ENCODE measurements at regions not wholly inside any gene's neighbourhood (a gene's known extent, or its start where the extent isn't known, plus 50 kb on each side); places are given as distances from the start of the nearest gene placed in this dataset.
"Not testable (repeated sequence)": the region's sequence is repeated elsewhere in the genome, so short reads cannot be mapped to it uniquely, and the experiment has no call there.

- intact Hi-C loops (cut with micrococcal nuclease); DNase-seq (ENCODE audit: low spot score); H3K9me3 Mint-ChIP-seq; H3K27me3 Mint-ChIP-seq (ENCODE audit: insufficient read depth); H3K27ac Mint-ChIP-seq; H3K36me3 Mint-ChIP-seq (ENCODE audit: low read depth); H3K4me1 Mint-ChIP-seq (ENCODE audit: low read depth); H3K4me3 Mint-ChIP-seq: not testable (repeated sequence)
These were observed 50.4 kb upstream of the TTC34 start for GRCh38 chr1:2851918-2852317.

GRCh38 chr1:2853711-2854110, 52.2 kb upstream of the TTC34 start:
- intact Hi-C loops (cut with micrococcal nuclease) = no loop called here
- H3K27me3 Mint-ChIP-seq (ENCODE audit: insufficient read depth) = no peaks in the 10 kb centered on the region
- H3K27ac Mint-ChIP-seq = no peak overlapping the region
- H3K4me3 Mint-ChIP-seq = no peak overlapping the region
- no peak for DNase-seq (ENCODE audit: low spot score)
- H3K36me3 Mint-ChIP-seq (ENCODE audit: low read depth) = no peaks in the 10 kb centered on the region
- peaks cover 4% of the 10 kb centered on the region for H3K9me3 Mint-ChIP-seq
- H3K4me1 Mint-ChIP-seq (ENCODE audit: low read depth) = no peaks in the 10 kb centered on the region

DNA sequence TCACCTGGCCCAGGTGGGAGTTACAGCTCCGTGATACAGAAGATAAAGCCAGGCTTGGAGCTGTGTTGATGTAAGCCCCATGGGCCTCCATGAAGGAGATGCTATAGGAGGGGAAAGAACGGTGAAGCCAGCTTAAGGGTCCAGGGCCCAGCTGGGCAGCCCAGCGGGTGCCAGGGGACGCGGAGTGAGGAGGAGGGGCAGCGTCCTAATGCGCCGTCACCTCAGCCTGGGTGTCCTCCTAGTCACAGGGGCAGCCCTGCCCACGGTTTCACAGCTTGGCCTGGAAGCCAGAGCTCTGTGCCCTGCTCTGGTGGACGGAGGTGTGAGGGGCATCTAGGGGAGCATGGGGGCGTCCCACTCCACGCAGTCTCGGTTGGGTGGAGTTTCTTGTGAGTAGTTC, 52.7 kb upstream of the TTC34 start:
- no peaks in the 10 kb centered on the region for H3K27me3 Mint-ChIP-seq (ENCODE audit: insufficient read depth)
- no peaks in the 10 kb centered on the region for H3K36me3 Mint-ChIP-seq (ENCODE audit: low read depth)
- DNase-seq (ENCODE audit: low spot score) = no peak
- intact Hi-C loops (cut with micrococcal nuclease) = no loop called here
- no peaks in the 10 kb centered on the region for H3K4me1 Mint-ChIP-seq (ENCODE audit: low read depth)
- H3K9me3 Mint-ChIP-seq = peaks cover 9% of the 10 kb centered on the region
- no peak overlapping the region for H3K4me3 Mint-ChIP-seq
- H3K27ac Mint-ChIP-seq = no peak overlapping the region

DNA sequence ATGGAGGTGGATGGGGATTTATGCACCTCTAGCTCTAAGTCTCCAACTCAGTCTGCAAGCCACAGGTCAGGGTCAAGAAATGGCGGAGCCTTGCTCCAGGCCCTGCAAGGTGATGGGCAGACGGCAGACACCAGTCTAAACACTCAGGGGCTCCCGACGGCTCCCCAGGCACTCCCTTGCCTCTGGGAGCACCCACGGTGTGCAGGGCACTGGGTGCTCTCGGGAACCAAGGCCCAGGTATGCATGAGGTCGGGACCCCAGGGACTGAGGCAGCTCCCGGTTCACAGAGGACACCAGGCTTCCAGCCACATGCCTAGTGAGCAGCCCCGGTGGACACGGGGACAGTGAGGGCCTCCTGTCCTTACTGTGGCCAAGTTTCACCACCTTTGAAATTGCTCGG, 53.1 kb upstream of the TTC34 start:
- H3K9me3 Mint-ChIP-seq = peaks cover 10% of the 10 kb centered on the region
- no peak for DNase-seq (ENCODE audit: low spot score)
- no peaks in the 10 kb centered on the region for H3K4me1 Mint-ChIP-seq (ENCODE audit: low read depth)
- no peak overlapping the region for H3K4me3 Mint-ChIP-seq
- intact Hi-C loops (cut with micrococcal nuclease) = no loop called here
- H3K27ac Mint-ChIP-seq = no peak overlapping the region
- no peaks in the 10 kb centered on the region for H3K36me3 Mint-ChIP-seq (ENCODE audit: low read depth)
- H3K27me3 Mint-ChIP-seq (ENCODE audit: insufficient read depth) = no peaks in the 10 kb centered on the region

- H3K36me3 Mint-ChIP-seq (ENCODE audit: low read depth) = no peaks in the 10 kb centered on the region
- no peak for DNase-seq (ENCODE audit: low spot score)
These were observed 53.9 kb upstream of the TTC34 start for GRCh38 chr1:2855206-2856065.

GRCh38 chr1:2856066-2856390, 54.5 kb upstream of the TTC34 start:
- peaks cover 10% of the 10 kb centered on the region for H3K9me3 Mint-ChIP-seq
- no peak overlapping the region for H3K27ac Mint-ChIP-seq
- no peaks in the 10 kb centered on the region for H3K4me1 Mint-ChIP-seq (ENCODE audit: low read depth)
- no peak for DNase-seq (ENCODE audit: low spot score)
- intact Hi-C loops (cut with micrococcal nuclease) = no loop called here
- no peaks in the 10 kb centered on the region for H3K27me3 Mint-ChIP-seq (ENCODE audit: insufficient read depth)
- no peak overlapping the region for H3K4me3 Mint-ChIP-seq
- H3K36me3 Mint-ChIP-seq (ENCODE audit: low read depth) = no peaks in the 10 kb centered on the region

More at GRCh38 chr1:2855206-2856065, 53.9 kb upstream of the TTC34 start:
- H3K4me1 Mint-ChIP-seq (ENCODE audit: low read depth) = no peaks in the 10 kb centered on the region
- intact Hi-C loops (cut with micrococcal nuclease) = no loop called here
- H3K27ac Mint-ChIP-seq = no peak overlapping the region
- H3K9me3 Mint-ChIP-seq = peaks cover 10% of the 10 kb centered on the region
- H3K4me3 Mint-ChIP-seq = no peak overlapping the region
- H3K27me3 Mint-ChIP-seq (ENCODE audit: insufficient read depth) = no peaks in the 10 kb centered on the region

- H3K36me3 Mint-ChIP-seq (ENCODE audit: low read depth) = no peaks in the 10 kb centered on the region
- no peaks in the 10 kb centered on the region for H3K27me3 Mint-ChIP-seq (ENCODE audit: insufficient read depth)
These were observed 55.3 kb upstream of the TTC34 start for GRCh38 chr1:2856676-2857375.

DNA sequence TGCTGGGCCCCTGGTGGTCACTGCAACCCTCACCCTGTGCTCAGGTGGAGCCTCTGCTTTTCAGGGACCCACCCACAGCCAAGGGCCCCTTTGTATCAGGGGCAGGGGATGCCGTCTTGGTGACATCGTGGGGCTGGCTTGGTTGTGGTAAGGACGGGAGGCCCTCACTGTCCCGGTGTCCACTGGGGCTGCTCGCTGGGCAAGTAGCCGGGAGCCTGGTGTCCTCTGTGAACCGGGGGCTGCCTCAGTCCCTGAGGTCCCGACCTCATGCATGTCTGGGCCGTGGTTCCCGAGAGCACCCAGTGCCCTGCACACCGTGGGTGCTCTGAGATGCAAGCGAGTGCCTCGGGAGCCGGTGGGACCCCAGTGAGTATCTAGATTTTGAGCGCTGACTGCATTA, 56.0 kb upstream of the TTC34 start:
- DNase-seq (ENCODE audit: low spot score) = no peak
- H3K36me3 Mint-ChIP-seq (ENCODE audit: low read depth) = no peaks in the 10 kb centered on the region
- intact Hi-C loops (cut with micrococcal nuclease) = no loop called here
- H3K9me3 Mint-ChIP-seq = peaks cover 10% of the 10 kb centered on the region
- H3K27ac Mint-ChIP-seq = no peak overlapping the region
- H3K27me3 Mint-ChIP-seq (ENCODE audit: insufficient read depth) = no peaks in the 10 kb centered on the region
- no peak overlapping the region for H3K4me3 Mint-ChIP-seq
- H3K4me1 Mint-ChIP-seq (ENCODE audit: low read depth) = no peaks in the 10 kb centered on the region

More at GRCh38 chr1:2856676-2857375, 55.3 kb upstream of the TTC34 start:
- H3K27ac Mint-ChIP-seq = no peak overlapping the region
- no peaks in the 10 kb centered on the region for H3K4me1 Mint-ChIP-seq (ENCODE audit: low read depth)
- no peak overlapping the region for H3K4me3 Mint-ChIP-seq
- intact Hi-C loops (cut with micrococcal nuclease) = no loop called here
- no peak for DNase-seq (ENCODE audit: low spot score)
- peaks cover 10% of the 10 kb centered on the region for H3K9me3 Mint-ChIP-seq

DNA sequence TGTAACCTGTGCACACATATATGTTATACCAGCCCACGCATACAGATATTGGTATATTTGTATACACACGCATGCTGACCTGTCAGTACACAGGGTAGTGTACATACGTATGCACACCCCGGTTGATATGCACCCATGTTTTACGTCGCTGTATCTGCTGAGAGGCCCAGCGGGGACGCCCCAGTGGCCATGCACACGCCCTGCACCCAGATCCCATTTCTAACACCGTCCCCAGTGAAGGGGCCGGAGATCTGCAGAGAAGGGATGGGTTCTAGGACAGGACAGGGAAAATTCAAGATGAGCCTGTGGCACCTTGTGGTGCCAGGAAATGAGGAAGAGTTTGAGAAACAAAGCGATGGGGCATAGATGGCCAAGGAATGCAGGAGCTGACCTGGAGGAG, 57.2 kb upstream of the TTC34 start:
- H3K4me1 Mint-ChIP-seq (ENCODE audit: low read depth) = no peaks in the 10 kb centered on the region
- H3K9me3 Mint-ChIP-seq = peaks cover 10% of the 10 kb centered on the region
- DNase-seq (ENCODE audit: low spot score) = no peak
- intact Hi-C loops (cut with micrococcal nuclease) = no loop called here
- no peak overlapping the region for H3K27ac Mint-ChIP-seq
- H3K4me3 Mint-ChIP-seq = no peak overlapping the region
- H3K36me3 Mint-ChIP-seq (ENCODE audit: low read depth) = no peaks in the 10 kb centered on the region
- H3K27me3 Mint-ChIP-seq (ENCODE audit: insufficient read depth) = no peaks in the 10 kb centered on the region

- H3K27me3 Mint-ChIP-seq (ENCODE audit: insufficient read depth) = no peaks in the 10 kb centered on the region
- no peaks in the 10 kb centered on the region for H3K4me1 Mint-ChIP-seq (ENCODE audit: low read depth)
- H3K9me3 Mint-ChIP-seq = peaks cover 10% of the 10 kb centered on the region
- H3K4me3 Mint-ChIP-seq = no peak overlapping the region
- DNase-seq (ENCODE audit: low spot score) = no peak
- H3K27ac Mint-ChIP-seq = no peak overlapping the region
- H3K36me3 Mint-ChIP-seq (ENCODE audit: low read depth) = no peaks in the 10 kb centered on the region
- intact Hi-C loops (cut with micrococcal nuclease) = no loop called here
These were observed 57.9 kb upstream of the TTC34 start for GRCh38 chr1:2859219-2859880.

DNA sequence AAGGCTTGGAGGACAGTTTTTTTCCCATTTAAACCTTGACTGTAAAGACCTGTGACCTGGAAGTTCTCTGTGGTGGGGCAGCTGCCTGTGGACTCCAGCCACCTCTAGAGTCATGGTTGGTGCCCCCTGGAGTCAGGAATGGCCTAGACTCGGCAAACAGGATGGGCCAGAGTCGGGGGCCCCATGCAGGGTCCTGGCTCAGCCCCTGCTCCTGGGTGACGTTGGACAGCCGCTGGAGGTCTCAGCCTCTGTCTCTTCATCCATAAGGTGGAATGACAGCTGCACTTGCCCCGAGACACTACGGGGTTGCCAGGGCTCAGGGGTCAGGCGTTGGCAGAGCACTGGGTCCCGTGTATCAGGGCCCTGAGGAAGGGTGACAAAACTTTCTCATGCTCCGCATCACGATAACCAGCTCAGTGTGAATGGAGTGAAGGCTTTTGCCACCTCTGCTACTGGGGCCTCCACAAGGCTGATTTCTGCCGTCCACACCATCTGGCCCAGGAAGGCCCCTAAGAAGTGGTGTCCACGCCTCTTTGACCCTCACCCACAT, 58.5 kb upstream of the TTC34 start:
- Mint-ChIP-seq H3K27me3 (ENCODE audit: insufficient read depth) (no peaks in the 10 kb centered on the region), H3K9me3 (peaks cover 10% of the 10 kb centered on the region), H3K27ac (no peak overlapping the region), H3K4me3 (no peak overlapping the region), H3K36me3 (ENCODE audit: low read depth) (no peaks in the 10 kb centered on the region), H3K4me1 (ENCODE audit: low read depth) (no peaks in the 10 kb centered on the region)
- intact Hi-C loops (cut with micrococcal nuclease) = no loop called here
- DNase-seq (ENCODE audit: low spot score) = no peak

- intact Hi-C loops (cut with micrococcal nuclease) = no loop called here
- DNase-seq (ENCODE audit: low spot score) = no peak
- H3K9me3 Mint-ChIP-seq = peaks cover 10% of the 10 kb centered on the region
- no peaks in the 10 kb centered on the region for H3K27me3 Mint-ChIP-seq (ENCODE audit: insufficient read depth)
- no peak overlapping the region for H3K4me3 Mint-ChIP-seq
- no peaks in the 10 kb centered on the region for H3K36me3 Mint-ChIP-seq (ENCODE audit: low read depth)
- H3K4me1 Mint-ChIP-seq (ENCODE audit: low read depth) = no peaks in the 10 kb centered on the region
- no peak overlapping the region for H3K27ac Mint-ChIP-seq
These were observed 59.1 kb upstream of the TTC34 start for GRCh38 chr1:2860476-2861142.

Measured in activated T-helper 1 cell treated with anti-CD3 and anti-CD28 coated beads, Interleukin-12 subunit alpha, Interleukin-12 subunit beta, Interleukin-2, Interleukin-4 antibody, amounts not matched to agents 30 ng/mL and 10 ng/mL and 1 ng/mL, durations not matched to agents 14 hours and 24 hours and 36 hours (primary cell).